ENCODE measurements at regions not wholly inside any gene's neighbourhood (a gene's known extent, or its start where the extent isn't known, plus 50 kb on each side); places are given as distances from the start of the nearest gene placed in this dataset.

- H3K27me3 ChIP-seq (ENCODE audit: control insufficient read depth in 2 of 2, insufficient read depth in 2 of 2, low read length in 2 of 2) = no peaks in the 10 kb centered on the region
- 100% methylated on average over 1 of the region's 4 CpGs for WGBS (ENCODE audit: insufficient coverage)
- H4K20me1 ChIP-seq (ENCODE audit: insufficient read depth, low read length) = no peaks in the 10 kb centered on the region
- no peaks in the 10 kb centered on the region for H3K9me3 ChIP-seq (replicated peaks in 1 of 2; ENCODE audit: control insufficient read depth in 1 of 2, insufficient read depth in 1 of 2, low read length in 2 of 2)
- no peak overlapping the region for H3K4me2 ChIP-seq (replicated peaks; ENCODE audit: extremely low read depth, low read length, poor library complexity, severe bottlenecking)
- no peaks in the 10 kb centered on the region for H3K79me2 ChIP-seq (ENCODE audit: insufficient read depth, low read length)
- Mint-ChIP-seq H3K27ac (no peak overlapping the region), H3K4me3 (no peak overlapping the region), H3K4me1 (peaks cover 8% of the 10 kb centered on the region), H3K36me3 (no peaks in the 10 kb centered on the region), H3K9me3 (peaks cover 0 to 4% (median 0%) of the 10 kb centered on the region in 7 donors), H3K27me3 (ENCODE audit: low read depth in 3 of 3) (peaks cover 4 to 11% (median 7%) of the 10 kb centered on the region in 3 donors)
- TF ChIP-seq CTCF (IDR thresholded peaks at IDR 0.05) = no peak
- no peaks in the 10 kb centered on the region for H3K36me3 ChIP-seq (replicated peaks in 1 of 2; ENCODE audit: control insufficient read depth in 1 of 2, insufficient read depth in 2 of 2, low read length in 2 of 2)
- H3K27ac ChIP-seq (ENCODE audit: low read depth in 1 of 2, low read length in 2 of 2) = no peak overlapping the region
- H2AFZ ChIP-seq (ENCODE audit: insufficient read depth, low read depth, low read length, poor library complexity, severe bottlenecking) = no peak overlapping the region
- H3K4me3 ChIP-seq (replicated peaks in 1 of 3; ENCODE audit: low read depth in 2 of 3, low read length in 3 of 3) = no peak overlapping the region
- no peaks in the 10 kb centered on the region for H3K4me1 ChIP-seq (ENCODE audit: control insufficient read depth in 1 of 2, insufficient read depth in 2 of 2, low read length in 2 of 2)
- intact Hi-C loops (cut with micrococcal nuclease) = no loop called here
- no peak overlapping the region for H3K9ac ChIP-seq (ENCODE audit: insufficient read depth, low read length, poor library complexity, severe bottlenecking)
- no peak for DNase-seq
Measured at GRCh38 chr1:25091658-25092057, 140.6 kb downstream of the SYF2 start.

GRCh38 chr1:25090707-25091422, 141.4 kb downstream of the SYF2 start:
- Histone ChIP-seq H3K36me3 (replicated peaks in 1 of 2; ENCODE audit: control insufficient read depth in 1 of 2, insufficient read depth in 2 of 2, low read length in 2 of 2) (no peaks in the 10 kb centered on the region), H3K27me3 (ENCODE audit: control insufficient read depth in 2 of 2, insufficient read depth in 2 of 2, low read length in 2 of 2) (no peaks in the 10 kb centered on the region), H3K27ac (ENCODE audit: low read depth in 1 of 2, low read length in 2 of 2) (no peak overlapping the region), H4K20me1 (ENCODE audit: insufficient read depth, low read length) (no peaks in the 10 kb centered on the region), H3K4me2 (replicated peaks; ENCODE audit: extremely low read depth, low read length, poor library complexity, severe bottlenecking) (no peak overlapping the region), H3K9me3 (replicated peaks in 1 of 2; ENCODE audit: control insufficient read depth in 1 of 2, insufficient read depth in 1 of 2, low read length in 2 of 2) (no peaks in the 10 kb centered on the region), H2AFZ (ENCODE audit: insufficient read depth, low read depth, low read length, poor library complexity, severe bottlenecking) (no peak overlapping the region), H3K9ac (ENCODE audit: insufficient read depth, low read length, poor library complexity, severe bottlenecking) (no peak overlapping the region), H3K79me2 (ENCODE audit: insufficient read depth, low read length) (no peaks in the 10 kb centered on the region), H3K4me1 (ENCODE audit: control insufficient read depth in 1 of 2, insufficient read depth in 2 of 2, low read length in 2 of 2) (no peaks in the 10 kb centered on the region), H3K4me3 (replicated peaks in 1 of 3; ENCODE audit: low read depth in 2 of 3, low read length in 3 of 3) (no peak overlapping the region)
- H3K4me1 Mint-ChIP-seq = peaks cover 6% of the 10 kb centered on the region
- no peaks in the 10 kb centered on the region for H3K36me3 Mint-ChIP-seq
- peaks cover 4 to 11% (median 5%) of the 10 kb centered on the region in 3 donors for H3K27me3 Mint-ChIP-seq (ENCODE audit: low read depth in 3 of 3)
- over 99% methylated on average over 8 of the region's 13 CpGs for WGBS (ENCODE audit: insufficient coverage)
- H3K27ac Mint-ChIP-seq = no peak overlapping the region
- H3K9me3 Mint-ChIP-seq = peaks cover 0 to 2% (median 0%) of the 10 kb centered on the region in 7 donors
- no peak for TF ChIP-seq CTCF (IDR thresholded peaks at IDR 0.05)
- no peak for DNase-seq
- intact Hi-C loops (cut with micrococcal nuclease) = no loop called here
- H3K4me3 Mint-ChIP-seq = no peak overlapping the region
